ENCODE measurements at regions not wholly inside any gene's neighbourhood (a gene's known extent, or its start where the extent isn't known, plus 50 kb on each side); places are given as distances from the start of the nearest gene placed in this dataset.
"Not testable (repeated sequence)": the region's sequence is repeated elsewhere in the genome, so short reads cannot be mapped to it uniquely, and the experiment has no call there.

GRCh38 chr2:184330561-184330960 is 267.8 kb upstream of the ZNF804A start:
- not testable (repeated sequence) for TF ChIP-seq TARDBP (IDR thresholded peaks at IDR 0.05); FOXA1 (IDR thresholded peaks at IDR 0.05); FOXK2 (IDR thresholded peaks at IDR 0.05); ELF4 (IDR thresholded peaks at IDR 0.05); SUZ12 (IDR thresholded peaks at IDR 0.05); SP1 (IDR thresholded peaks at IDR 0.05); ZNF384 (IDR thresholded peaks at IDR 0.05); PKNOX1 (IDR thresholded peaks at IDR 0.05); ARNT (IDR thresholded peaks at IDR 0.05); CTBP1 (IDR thresholded peaks at IDR 0.05; ENCODE audit: borderline replicate concordance); FOXM1 (IDR thresholded peaks at IDR 0.05; ENCODE audit: borderline replicate concordance); BHLHE40 (IDR thresholded peaks at IDR 0.05; ENCODE audit: borderline replicate concordance); L3MBTL2 (conservative IDR thresholded peaks at IDR 0.05)
